Esophagus muscularis mucosa (tissue), 3 donors: ENCODE measurements at regions not wholly inside any gene's neighbourhood (a gene's known extent, or its start where the extent isn't known, plus 50 kb on each side); places are given as distances from the start of the nearest gene placed in this dataset.

ENCODE experiments used
- POLR2A ChIP-seq: fragments of 450-650 bp; IDR thresholded peaks from one replicate; pipeline ENCODE4 v1.6.1; 2017; ENCODE audit warnings: antibody characterized with exemption, moderate library complexity, mild to moderate bottlenecking, low read depth
- TF ChIP-seq, protein P1 (sequence below), 3 experiments: fragments of 200-600 bp in 2 of 3; fragments of 450-650 bp in 1 of 3; sonication (generic) in 2 of 3; IDR thresholded peaks; one replicate each; pipeline ENCODE4 v1.5.1; 2017 to 2019; ENCODE audit warnings: antibody characterized with exemption in 3 of 3, mild to moderate bottlenecking in 2 of 3, moderate library complexity in 1 of 3

GRCh38 chr3:44173263-44173662 is 68.4 kb upstream of the TOPAZ1 start:
- TF ChIP-seq, protein P1, sequence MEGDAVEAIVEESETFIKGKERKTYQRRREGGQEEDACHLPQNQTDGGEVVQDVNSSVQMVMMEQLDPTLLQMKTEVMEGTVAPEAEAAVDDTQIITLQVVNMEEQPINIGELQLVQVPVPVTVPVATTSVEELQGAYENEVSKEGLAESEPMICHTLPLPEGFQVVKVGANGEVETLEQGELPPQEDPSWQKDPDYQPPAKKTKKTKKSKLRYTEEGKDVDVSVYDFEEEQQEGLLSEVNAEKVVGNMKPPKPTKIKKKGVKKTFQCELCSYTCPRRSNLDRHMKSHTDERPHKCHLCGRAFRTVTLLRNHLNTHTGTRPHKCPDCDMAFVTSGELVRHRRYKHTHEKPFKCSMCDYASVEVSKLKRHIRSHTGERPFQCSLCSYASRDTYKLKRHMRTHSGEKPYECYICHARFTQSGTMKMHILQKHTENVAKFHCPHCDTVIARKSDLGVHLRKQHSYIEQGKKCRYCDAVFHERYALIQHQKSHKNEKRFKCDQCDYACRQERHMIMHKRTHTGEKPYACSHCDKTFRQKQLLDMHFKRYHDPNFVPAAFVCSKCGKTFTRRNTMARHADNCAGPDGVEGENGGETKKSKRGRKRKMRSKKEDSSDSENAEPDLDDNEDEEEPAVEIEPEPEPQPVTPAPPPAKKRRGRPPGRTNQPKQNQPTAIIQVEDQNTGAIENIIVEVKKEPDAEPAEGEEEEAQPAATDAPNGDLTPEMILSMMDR (IDR thresholded peaks at IDR 0.05) = no peak
- no peak for TF ChIP-seq POLR2A
